ENCODE measurements at regions not wholly inside any gene's neighbourhood (a gene's known extent, or its start where the extent isn't known, plus 50 kb on each side); places are given as distances from the start of the nearest gene placed in this dataset.

- H3K4me1 ChIP-seq, result peaks cover 17 to 61% (median 47%) of the 10 kb centered on the region in 4 donors
- no peak overlapping the region for H3K4me3 ChIP-seq
- no peaks in the 10 kb centered on the region for H3K27me3 ChIP-seq
- H3K36me3 ChIP-seq, result no peaks in the 10 kb centered on the region
- TF ChIP-seq POLR2AphosphoS5 (IDR thresholded peaks at IDR 0.05), result no peak
- TF ChIP-seq POLR2A (IDR thresholded peaks at IDR 0.05; ENCODE audit: low read depth), result no peak
- no peak for TF ChIP-seq EP300 (IDR thresholded peaks at IDR 0.05)
- TF ChIP-seq, protein P1, sequence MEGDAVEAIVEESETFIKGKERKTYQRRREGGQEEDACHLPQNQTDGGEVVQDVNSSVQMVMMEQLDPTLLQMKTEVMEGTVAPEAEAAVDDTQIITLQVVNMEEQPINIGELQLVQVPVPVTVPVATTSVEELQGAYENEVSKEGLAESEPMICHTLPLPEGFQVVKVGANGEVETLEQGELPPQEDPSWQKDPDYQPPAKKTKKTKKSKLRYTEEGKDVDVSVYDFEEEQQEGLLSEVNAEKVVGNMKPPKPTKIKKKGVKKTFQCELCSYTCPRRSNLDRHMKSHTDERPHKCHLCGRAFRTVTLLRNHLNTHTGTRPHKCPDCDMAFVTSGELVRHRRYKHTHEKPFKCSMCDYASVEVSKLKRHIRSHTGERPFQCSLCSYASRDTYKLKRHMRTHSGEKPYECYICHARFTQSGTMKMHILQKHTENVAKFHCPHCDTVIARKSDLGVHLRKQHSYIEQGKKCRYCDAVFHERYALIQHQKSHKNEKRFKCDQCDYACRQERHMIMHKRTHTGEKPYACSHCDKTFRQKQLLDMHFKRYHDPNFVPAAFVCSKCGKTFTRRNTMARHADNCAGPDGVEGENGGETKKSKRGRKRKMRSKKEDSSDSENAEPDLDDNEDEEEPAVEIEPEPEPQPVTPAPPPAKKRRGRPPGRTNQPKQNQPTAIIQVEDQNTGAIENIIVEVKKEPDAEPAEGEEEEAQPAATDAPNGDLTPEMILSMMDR (IDR thresholded peaks at IDR 0.05), result no peak
- DNase-seq (ENCODE audit: extremely low spot score), result peak; percentile 81
- H3K9me3 ChIP-seq, result no peaks in the 10 kb centered on the region
- peak overlapping the region; percentile 30 to 70 (median 61) for H3K27ac ChIP-seq (replicated peaks in 1 of 4)
- intact Hi-C loops (cut with DNase I), result no loop called here
- 76% methylated on average over 6 of the region's 8 CpGs for WGBS
Observed at GRCh38 chr17:77356690-77357201, 216.0 kb downstream of the SEC14L1 start.

DNA sequence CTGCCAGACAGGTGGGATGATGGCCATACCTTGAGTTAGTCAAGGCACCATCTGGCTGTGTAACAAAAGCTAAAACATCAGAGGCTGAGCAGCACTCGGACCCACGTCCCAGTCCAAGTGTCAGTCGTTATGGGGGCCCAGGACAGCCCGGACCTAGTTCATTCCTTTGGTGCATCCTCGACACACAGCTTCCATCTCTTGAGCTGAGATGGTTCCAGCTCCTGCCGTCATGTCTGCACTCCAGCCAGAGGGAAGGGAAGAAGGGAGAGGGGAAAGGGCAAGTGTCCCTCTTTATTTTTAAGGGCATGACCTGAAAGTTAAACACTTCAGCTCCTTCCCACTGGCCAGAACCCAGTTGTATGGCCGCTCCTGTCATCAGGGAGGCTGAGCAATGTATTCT lies 218.0 kb downstream of the SEC14L1 start:
- 74% methylated on average over 7 of the region's 7 CpGs for WGBS
- Histone ChIP-seq H3K4me1 (peaks cover 14 to 59% (median 41%) of the 10 kb centered on the region in 4 donors), H3K36me3 (no peaks in the 10 kb centered on the region), H3K27ac (replicated peaks in 1 of 4) (peak overlapping the region in 1 of 4 donors; percentile 33), H3K4me3 (no peak overlapping the region), H3K9me3 (no peaks in the 10 kb centered on the region), H3K27me3 (no peaks in the 10 kb centered on the region)
- TF ChIP-seq POLR2AphosphoS5 (IDR thresholded peaks at IDR 0.05) (no peak), EP300 (IDR thresholded peaks at IDR 0.05) (no peak), POLR2A (IDR thresholded peaks at IDR 0.05; ENCODE audit: low read depth) (no peak)
- TF ChIP-seq, protein P1 (IDR thresholded peaks at IDR 0.05), result no peak
- peak; percentile 53 for DNase-seq (ENCODE audit: extremely low spot score)
- intact Hi-C loops (cut with DNase I), result no loop called here

GRCh38 chr17:77359236-77359635 lies 218.5 kb downstream of the SEC14L1 start:
- intact Hi-C loops (cut with DNase I), result no loop called here
- Histone ChIP-seq H3K27ac (replicated peaks in 1 of 4) (peak overlapping the region in 1 of 4 donors; percentile 33), H3K4me1 (peaks cover 15 to 59% (median 41%) of the 10 kb centered on the region in 4 donors), H3K9me3 (no peaks in the 10 kb centered on the region), H3K27me3 (no peaks in the 10 kb centered on the region), H3K4me3 (no peak overlapping the region), H3K36me3 (no peaks in the 10 kb centered on the region)
- DNase-seq (ENCODE audit: extremely low spot score), result peak; percentile 62
- 45% methylated on average over 2 of the region's 2 CpGs for WGBS
- TF ChIP-seq POLR2AphosphoS5 (IDR thresholded peaks at IDR 0.05) (no peak), POLR2A (IDR thresholded peaks at IDR 0.05; ENCODE audit: low read depth) (no peak), EP300 (IDR thresholded peaks at IDR 0.05) (no peak)
- TF ChIP-seq, protein P1 (IDR thresholded peaks at IDR 0.05), result no peak

- intact Hi-C loops (cut with DNase I), result no loop called here
- peak overlapping the region in 1 of 4 donors; percentile 28 for H3K27ac ChIP-seq (replicated peaks in 1 of 4)
Observed at GRCh38 chr17:77361986-77362620, 221.3 kb downstream of the SEC14L1 start.

More at GRCh38 chr17:77361986-77362620, 221.3 kb downstream of the SEC14L1 start:
- 74% methylated on average over 7 of the region's 8 CpGs for WGBS
- Histone ChIP-seq H3K36me3 (no peaks in the 10 kb centered on the region), H3K4me1 (peaks cover 35 to 62% (median 49%) of the 10 kb centered on the region in 4 donors), H3K4me3 (no peak overlapping the region), H3K9me3 (no peaks in the 10 kb centered on the region), H3K27me3 (no peaks in the 10 kb centered on the region)
- DNase-seq (ENCODE audit: extremely low spot score), result no peak
- TF ChIP-seq POLR2A (IDR thresholded peaks at IDR 0.05; ENCODE audit: low read depth), result no peak
- TF ChIP-seq POLR2AphosphoS5 (IDR thresholded peaks at IDR 0.05), result no peak
- TF ChIP-seq, protein P1 (IDR thresholded peaks at IDR 0.05), result no peak
- no peak for TF ChIP-seq EP300 (IDR thresholded peaks at IDR 0.05)
